LNCAP (cell line): ENCODE measurements at regions not wholly inside any gene's neighbourhood (a gene's known extent, or its start where the extent isn't known, plus 50 kb on each side); places are given as distances from the start of the nearest gene placed in this dataset.

Experiments
- TF ChIP-seq, protein P1 (sequence below): fragments of 450-650 bp; IDR thresholded peaks from 2 replicates; pipeline ENCODE4 v1.5.1; 2017; ENCODE audit warnings: mild to moderate bottlenecking

DNA sequence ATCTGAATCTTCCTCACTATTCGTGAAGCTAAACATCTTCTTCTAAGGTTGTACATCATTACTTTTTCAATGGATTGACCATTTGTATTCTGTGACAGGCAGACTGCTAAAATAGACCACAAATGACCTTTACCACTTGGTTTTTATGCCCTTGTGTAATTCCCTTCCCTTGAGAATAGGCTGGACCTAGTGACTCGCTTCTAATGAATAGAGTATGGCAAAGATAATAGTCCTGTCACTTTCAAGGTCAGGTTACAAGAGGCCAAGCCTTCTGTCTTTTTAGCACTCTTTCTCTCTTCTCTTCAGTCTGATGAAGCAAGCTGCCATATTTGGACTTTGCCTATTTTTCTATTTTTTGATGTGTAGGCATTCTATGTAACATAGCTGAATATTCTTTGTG lies 492.9 kb downstream of the SOX6 start:
- TF ChIP-seq, protein P1, sequence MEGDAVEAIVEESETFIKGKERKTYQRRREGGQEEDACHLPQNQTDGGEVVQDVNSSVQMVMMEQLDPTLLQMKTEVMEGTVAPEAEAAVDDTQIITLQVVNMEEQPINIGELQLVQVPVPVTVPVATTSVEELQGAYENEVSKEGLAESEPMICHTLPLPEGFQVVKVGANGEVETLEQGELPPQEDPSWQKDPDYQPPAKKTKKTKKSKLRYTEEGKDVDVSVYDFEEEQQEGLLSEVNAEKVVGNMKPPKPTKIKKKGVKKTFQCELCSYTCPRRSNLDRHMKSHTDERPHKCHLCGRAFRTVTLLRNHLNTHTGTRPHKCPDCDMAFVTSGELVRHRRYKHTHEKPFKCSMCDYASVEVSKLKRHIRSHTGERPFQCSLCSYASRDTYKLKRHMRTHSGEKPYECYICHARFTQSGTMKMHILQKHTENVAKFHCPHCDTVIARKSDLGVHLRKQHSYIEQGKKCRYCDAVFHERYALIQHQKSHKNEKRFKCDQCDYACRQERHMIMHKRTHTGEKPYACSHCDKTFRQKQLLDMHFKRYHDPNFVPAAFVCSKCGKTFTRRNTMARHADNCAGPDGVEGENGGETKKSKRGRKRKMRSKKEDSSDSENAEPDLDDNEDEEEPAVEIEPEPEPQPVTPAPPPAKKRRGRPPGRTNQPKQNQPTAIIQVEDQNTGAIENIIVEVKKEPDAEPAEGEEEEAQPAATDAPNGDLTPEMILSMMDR, result no peak

DNA sequence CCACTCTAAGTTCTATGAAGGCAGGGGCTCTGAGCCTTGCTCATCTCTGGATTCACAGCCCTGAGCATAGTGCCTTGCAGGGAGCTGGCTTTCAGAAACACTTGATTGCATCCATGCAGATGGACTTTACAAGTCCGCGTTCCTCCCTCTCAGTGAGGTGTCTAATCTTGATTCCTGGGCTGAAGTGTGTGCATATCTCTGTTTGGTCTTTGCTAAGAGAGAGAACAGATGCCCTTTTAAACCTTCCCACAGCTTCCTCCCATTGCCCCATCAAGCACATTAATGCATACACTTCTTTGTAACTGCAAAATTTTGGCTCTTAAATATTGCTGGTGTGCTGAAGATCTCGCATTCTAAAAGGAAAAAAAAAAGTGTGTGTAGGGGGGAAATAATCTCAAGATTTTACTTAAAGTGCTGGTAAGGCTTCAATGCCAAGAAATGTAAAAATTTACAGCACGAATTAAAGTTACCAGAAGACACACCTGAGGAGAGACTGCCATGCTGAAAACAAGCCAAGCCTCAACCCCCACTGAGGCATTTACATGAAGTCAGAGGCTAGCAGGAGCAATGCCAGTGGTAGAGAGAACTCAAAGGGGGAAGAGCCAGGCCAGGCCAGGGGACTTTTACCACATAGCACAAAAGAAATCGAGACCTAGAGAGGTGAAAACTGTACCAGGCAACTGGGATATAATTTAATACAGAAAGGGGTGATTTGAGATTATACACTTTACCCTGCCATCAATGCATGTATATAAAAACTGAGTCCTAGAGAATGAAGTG lies 492.1 kb downstream of the SOX6 start:
- TF ChIP-seq, protein P1, result no peak

DNA sequence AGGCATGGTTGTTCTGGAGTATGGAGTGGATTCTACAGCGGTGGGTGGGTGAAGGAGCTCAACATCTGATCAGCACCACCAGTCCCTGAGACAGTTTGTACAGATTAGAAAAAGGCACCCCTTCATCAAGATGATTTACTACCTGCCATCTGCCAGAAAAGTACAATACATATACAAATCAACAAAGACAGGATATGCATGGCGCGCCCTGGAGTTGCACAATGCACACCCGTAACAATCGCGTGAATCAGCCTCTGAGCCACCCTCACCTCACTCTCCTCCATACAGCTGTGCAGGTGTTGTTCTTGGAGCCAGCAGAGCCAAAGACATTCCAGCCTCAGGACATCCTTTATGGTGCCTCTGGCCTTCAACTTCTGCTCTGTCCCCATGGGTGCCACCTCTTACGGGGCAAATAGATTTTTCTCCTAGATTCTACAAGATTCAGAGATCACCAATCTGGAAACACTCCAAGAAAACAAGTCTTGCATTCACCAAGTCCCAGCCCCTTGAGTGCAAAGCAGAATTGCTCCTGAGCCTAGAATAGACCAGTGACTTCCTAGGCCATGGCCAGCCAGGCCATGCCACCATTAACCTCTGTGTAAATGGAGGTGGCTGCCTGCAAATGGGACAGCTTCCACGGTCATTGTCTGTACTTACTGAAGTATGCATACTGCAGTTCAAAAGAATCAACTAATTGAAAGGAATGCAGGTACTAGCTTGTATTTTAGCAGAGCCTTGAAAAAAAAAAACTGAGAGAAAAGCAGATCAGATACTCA lies 490.9 kb downstream of the SOX6 start:
- TF ChIP-seq, protein P1, result no peak

DNA sequence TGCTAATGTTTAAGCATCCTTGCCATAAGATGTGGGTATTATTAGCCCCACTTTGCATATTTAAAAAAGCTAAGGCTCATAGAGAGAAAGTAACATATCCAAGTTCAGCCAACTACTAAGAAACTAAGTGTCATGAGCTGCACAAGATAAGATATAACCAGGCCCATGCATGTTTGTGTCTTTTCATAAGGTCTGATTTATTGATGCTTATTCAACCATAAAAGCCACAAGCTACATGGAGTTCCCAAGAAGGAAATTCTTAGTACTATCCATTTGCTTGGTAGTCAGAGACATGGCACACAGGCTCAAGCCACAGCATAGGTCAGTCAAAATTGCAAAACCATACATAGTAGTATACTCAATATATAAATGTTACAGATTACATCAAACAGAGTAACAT lies 488.5 kb downstream of the SOX6 start:
- TF ChIP-seq, protein P1, result no peak

DNA sequence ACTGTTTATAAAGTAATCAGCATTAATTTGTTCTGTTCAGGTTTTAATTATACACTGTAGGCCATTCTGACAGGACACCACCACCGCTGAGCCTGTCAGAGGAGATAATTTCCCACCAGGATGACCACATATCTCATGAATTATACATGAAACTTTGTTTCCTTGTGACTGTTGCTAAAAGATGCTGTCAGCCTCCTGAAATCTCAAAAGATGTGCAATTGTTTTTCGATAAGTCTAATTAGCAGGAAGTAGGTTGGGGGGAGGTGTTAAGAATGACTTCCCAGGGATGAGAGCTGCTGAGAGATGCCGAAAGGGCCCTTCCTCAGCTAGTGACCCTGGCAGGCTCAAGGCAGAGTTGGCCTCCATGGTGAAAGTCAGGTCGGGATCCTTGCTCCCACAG lies 485.4 kb downstream of the SOX6 start:
- TF ChIP-seq, protein P1, result no peak

DNA sequence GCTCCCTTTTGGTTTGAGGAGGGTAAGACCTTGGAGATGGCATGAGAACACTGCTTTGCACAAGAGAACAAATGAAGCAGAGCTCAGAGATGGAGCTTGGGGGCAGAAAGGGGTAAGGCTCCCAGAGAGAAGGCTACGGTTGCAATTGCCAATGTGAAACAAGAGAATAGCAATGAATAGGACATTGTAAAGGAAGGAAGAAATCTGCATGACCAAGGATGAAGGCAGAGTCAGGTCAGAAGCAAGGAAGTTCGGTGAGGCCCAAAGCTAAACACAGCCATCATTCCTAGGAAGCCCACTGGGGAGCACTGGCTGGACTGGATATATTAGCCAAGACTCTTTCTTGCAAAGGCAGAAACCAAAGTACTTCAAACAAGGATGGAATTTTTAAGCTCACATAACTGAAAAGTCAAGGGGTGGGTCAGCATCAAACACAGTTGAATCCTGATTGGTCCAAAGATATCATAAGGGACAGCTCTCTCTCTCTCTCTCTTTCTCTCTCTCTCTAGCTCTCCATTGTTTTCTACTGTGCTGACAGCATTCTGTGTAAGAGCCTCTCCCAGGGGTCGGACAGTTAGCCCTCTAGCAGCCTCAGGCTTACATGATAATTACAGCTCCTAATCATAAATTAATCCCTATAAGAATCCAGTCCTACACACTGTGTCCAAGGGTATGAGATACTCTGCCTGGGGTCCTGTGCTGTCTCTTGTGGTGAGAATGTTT lies 484.3 kb downstream of the SOX6 start:
- TF ChIP-seq, protein P1, result no peak

DNA sequence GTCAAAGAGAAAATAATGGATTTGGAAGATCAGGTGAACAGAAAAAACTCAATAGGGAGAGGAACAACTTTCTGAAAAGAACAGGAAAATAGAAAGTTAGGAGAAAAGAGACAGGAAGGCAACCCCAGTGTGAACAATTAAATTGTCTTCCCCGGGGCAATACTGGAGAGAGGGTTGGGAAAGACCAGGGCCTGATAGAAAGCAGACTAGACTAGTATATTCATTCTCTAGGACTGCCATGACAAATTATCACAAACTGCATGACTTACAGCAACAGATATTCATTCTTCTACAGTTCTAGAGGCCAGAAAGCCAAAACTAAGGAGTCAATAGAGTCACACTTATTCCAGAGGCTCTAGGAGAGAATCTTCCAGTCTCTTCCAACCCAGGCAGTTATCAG lies 482.8 kb downstream of the SOX6 start:
- TF ChIP-seq, protein P1, result no peak
